ENCODE measurements at regions not wholly inside any gene's neighbourhood (a gene's known extent, or its start where the extent isn't known, plus 50 kb on each side); places are given as distances from the start of the nearest gene placed in this dataset.

- TF ChIP-seq CTCF (IDR thresholded peaks at IDR 0.05; ENCODE audit: low read length), result no peak
- no peak for TF ChIP-seq EZH2 (IDR thresholded peaks at IDR 0.05; ENCODE audit: borderline replicate concordance, low read length)
These were observed 140.6 kb upstream of the LIFR start for GRCh38 chr5:38697013-38697412.

Measured in OCI-LY1 (cell line).